ENCODE measurements at regions not wholly inside any gene's neighbourhood (a gene's known extent, or its start where the extent isn't known, plus 50 kb on each side); places are given as distances from the start of the nearest gene placed in this dataset.

GRCh38 chr1:193555662-193556441, 369.4 kb upstream of the B3GALT2 start:
- H3K4me3 Mint-ChIP-seq: no peak overlapping the region
- no peaks in the 10 kb centered on the region for H3K27me3 Mint-ChIP-seq (ENCODE audit: low read depth)
- no peaks in the 10 kb centered on the region for H3K9me3 Mint-ChIP-seq
- no peak for TF ChIP-seq CTCF (IDR thresholded peaks at IDR 0.05; ENCODE audit: unreplicated experiment in 3 of 3)
- no peak overlapping the region for H3K27ac Mint-ChIP-seq
- no peaks in the 10 kb centered on the region for H3K4me1 Mint-ChIP-seq
- H3K36me3 Mint-ChIP-seq (ENCODE audit: low read depth): no peaks in the 10 kb centered on the region

GRCh38 chr1:193553564-193553963, 367.2 kb upstream of the B3GALT2 start:
- H3K4me3 Mint-ChIP-seq: no peak overlapping the region
- no peak overlapping the region for H3K27ac Mint-ChIP-seq
- H3K27me3 Mint-ChIP-seq (ENCODE audit: low read depth): no peaks in the 10 kb centered on the region
- H3K36me3 Mint-ChIP-seq (ENCODE audit: low read depth): no peaks in the 10 kb centered on the region
- no peaks in the 10 kb centered on the region for H3K9me3 Mint-ChIP-seq
- no peaks in the 10 kb centered on the region for H3K4me1 Mint-ChIP-seq
- no peak for TF ChIP-seq CTCF (IDR thresholded peaks at IDR 0.05; ENCODE audit: unreplicated experiment in 3 of 3)

DNA sequence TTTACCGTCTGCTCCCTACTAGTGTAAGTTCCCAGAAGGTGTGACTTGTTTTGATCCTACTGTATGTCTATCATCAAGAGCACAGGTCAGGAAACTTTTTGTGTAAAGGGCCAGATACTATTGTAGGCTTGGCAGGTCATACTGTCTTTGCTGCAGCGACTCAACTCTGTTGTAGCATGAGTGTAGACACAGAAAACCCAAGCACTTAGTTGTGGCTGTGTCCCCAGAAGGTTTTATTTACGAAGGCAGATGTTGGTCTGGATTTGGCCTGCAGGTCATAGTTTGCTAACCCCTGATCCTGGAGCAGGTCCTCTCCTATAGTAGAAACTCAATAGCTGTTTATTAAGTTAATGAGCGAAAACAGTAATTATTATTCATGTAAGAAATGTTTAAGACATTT, 365.9 kb upstream of the B3GALT2 start:
- no peaks in the 10 kb centered on the region for H3K9me3 Mint-ChIP-seq
- no peak overlapping the region for H3K4me3 Mint-ChIP-seq
- H3K4me1 Mint-ChIP-seq: peaks cover 3% of the 10 kb centered on the region
- no peaks in the 10 kb centered on the region for H3K36me3 Mint-ChIP-seq (ENCODE audit: low read depth)
- no peak for TF ChIP-seq CTCF (IDR thresholded peaks at IDR 0.05; ENCODE audit: unreplicated experiment in 3 of 3)
- H3K27me3 Mint-ChIP-seq (ENCODE audit: low read depth): no peaks in the 10 kb centered on the region
- no peak overlapping the region for H3K27ac Mint-ChIP-seq

DNA sequence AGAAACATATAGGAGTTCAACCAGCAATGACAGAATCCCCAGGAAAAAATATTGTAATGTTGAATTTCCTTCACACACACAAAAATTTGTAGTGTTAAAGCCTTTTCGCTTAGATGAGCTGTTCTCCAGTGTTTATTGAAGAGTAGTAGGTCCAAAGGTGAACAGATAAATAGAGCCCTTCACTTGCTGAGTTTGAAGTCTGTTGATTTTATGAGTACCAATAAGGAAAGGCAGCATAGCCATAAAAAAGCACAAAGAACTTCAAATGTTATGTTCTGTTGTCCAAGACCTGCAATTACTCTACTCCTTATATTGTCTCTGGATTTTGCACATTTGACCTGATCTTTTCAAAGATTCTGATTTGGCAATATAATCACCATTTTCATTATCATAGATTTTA, 362.7 kb upstream of the B3GALT2 start:
- Mint-ChIP-seq H3K4me3 (no peak overlapping the region), H3K27ac (no peak overlapping the region), H3K27me3 (ENCODE audit: low read depth) (no peaks in the 10 kb centered on the region), H3K9me3 (no peaks in the 10 kb centered on the region), H3K36me3 (ENCODE audit: low read depth) (no peaks in the 10 kb centered on the region), H3K4me1 (peaks cover 5% of the 10 kb centered on the region)
- no peak for TF ChIP-seq CTCF (IDR thresholded peaks at IDR 0.05; ENCODE audit: unreplicated experiment in 3 of 3)

- Mint-ChIP-seq H3K36me3 (ENCODE audit: low read depth) (no peaks in the 10 kb centered on the region), H3K4me3 (no peak overlapping the region), H3K9me3 (no peaks in the 10 kb centered on the region), H3K4me1 (peaks cover 20% of the 10 kb centered on the region), H3K27ac (no peak overlapping the region), H3K27me3 (ENCODE audit: low read depth) (no peaks in the 10 kb centered on the region)
- TF ChIP-seq CTCF (IDR thresholded peaks at IDR 0.05; ENCODE audit: unreplicated experiment in 3 of 3): no peak
Measured at GRCh38 chr1:193545171-193545570, 358.8 kb upstream of the B3GALT2 start.

DNA sequence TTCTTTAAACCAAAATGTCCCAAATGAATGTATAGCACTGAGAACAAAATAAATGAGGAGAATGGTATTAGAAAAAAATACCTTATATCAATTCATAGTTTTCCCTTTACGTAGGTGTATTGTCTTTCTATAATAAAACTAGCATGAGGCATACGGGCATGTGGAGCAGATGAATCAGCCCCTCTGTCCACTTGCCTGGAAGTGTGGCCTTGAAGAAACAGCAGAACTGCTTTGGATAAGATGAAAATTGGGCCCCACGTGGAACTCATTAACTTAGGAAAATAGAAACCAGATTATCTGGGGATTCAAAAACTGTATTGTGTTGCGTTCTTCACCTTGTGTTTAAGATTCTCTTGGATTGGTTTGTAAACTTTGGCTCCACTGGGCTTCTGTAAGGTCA, 356.8 kb upstream of the B3GALT2 start:
- Mint-ChIP-seq H3K27ac (no peak overlapping the region), H3K36me3 (ENCODE audit: low read depth) (no peaks in the 10 kb centered on the region), H3K4me1 (peaks cover 21% of the 10 kb centered on the region), H3K4me3 (no peak overlapping the region), H3K27me3 (ENCODE audit: low read depth) (no peaks in the 10 kb centered on the region), H3K9me3 (peaks cover 2% of the 10 kb centered on the region)
- TF ChIP-seq CTCF (IDR thresholded peaks at IDR 0.05; ENCODE audit: unreplicated experiment in 3 of 3): no peak
